NCI-H748 (cell line): ENCODE measurements at regions not wholly inside any gene's neighbourhood (a gene's known extent, or its start where the extent isn't known, plus 50 kb on each side); places are given as distances from the start of the nearest gene placed in this dataset.
"Not testable (repeated sequence)": the region's sequence is repeated elsewhere in the genome, so short reads cannot be mapped to it uniquely, and the experiment has no call there.

Source experiments
- DNase-seq: peaks from one replicate; lab custom pipeline; 2025; ENCODE audit not compliant: unreplicated experiment; lab: John Stamatoyannopoulos, UW

GRCh38 chr15:24832282-24832681 is 122.5 kb upstream of the SNRPN start:
- DNase-seq, result no peak

GRCh38 chr15:24835301-24835700 is 119.5 kb upstream of the SNRPN start:
- DNase-seq, result no peak

- DNase-seq, result no peak
Observed at GRCh38 chr15:24848050-24848449, 106.7 kb upstream of the SNRPN start.

GRCh38 chr15:24856397-24857390 is 98.1 kb upstream of the SNRPN start:
- no peak for DNase-seq

- DNase-seq, result no peak
Observed at GRCh38 chr15:24857763-24858162, 97.0 kb upstream of the SNRPN start.

- DNase-seq, result not testable (repeated sequence)
Observed at GRCh38 chr15:24858183-24858582, 96.6 kb upstream of the SNRPN start.

- no peak for DNase-seq
Observed at GRCh38 chr15:24858737-24859601, 95.8 kb upstream of the SNRPN start.

- no peak for DNase-seq
Observed at GRCh38 chr15:24861014-24861690, 93.6 kb upstream of the SNRPN start.

- no peak for DNase-seq
Observed at GRCh38 chr15:24862726-24863521, 91.9 kb upstream of the SNRPN start.

- DNase-seq, result no peak
Observed at GRCh38 chr15:24865303-24865702, 89.5 kb upstream of the SNRPN start.

- no peak for DNase-seq
Observed at GRCh38 chr15:24877174-24877573, 77.6 kb upstream of the SNRPN start.

- DNase-seq, result no peak
Observed at GRCh38 chr15:24878153-24878552, 76.6 kb upstream of the SNRPN start.

GRCh38 chr15:24879492-24879891 is 75.3 kb upstream of the SNRPN start:
- DNase-seq, result no peak

- DNase-seq, result no peak
Observed at GRCh38 chr15:24880663-24881062, 74.1 kb upstream of the SNRPN start.

- no peak for DNase-seq
Observed at GRCh38 chr15:24886538-24886937, 68.2 kb upstream of the SNRPN start.

- no peak for DNase-seq
Observed at GRCh38 chr15:24898715-24899272, 56.0 kb upstream of the SNRPN start.

GRCh38 chr15:24899367-24899766 is 55.4 kb upstream of the SNRPN start:
- no peak for DNase-seq

GRCh38 chr15:24899795-24900194 is 55.0 kb upstream of the SNRPN start:
- DNase-seq, result no peak

- DNase-seq, result no peak
Observed at GRCh38 chr15:24901409-24901808, 53.4 kb upstream of the SNRPN start.
